NT2/D1 (cell line): ENCODE measurements at regions not wholly inside any gene's neighbourhood (a gene's known extent, or its start where the extent isn't known, plus 50 kb on each side); places are given as distances from the start of the nearest gene placed in this dataset.

Experiments used
- SUZ12 ChIP-seq: IDR thresholded peaks from 2 replicates; pipeline ENCODE4 v1.6.1; 2011; ENCODE audit not compliant: insufficient read length, insufficient read depth; ENCODE audit errors: extremely low read depth
- YY1 ChIP-seq: IDR thresholded peaks from 2 replicates; pipeline ENCODE4 v1.6.1; 2011; ENCODE audit not compliant: insufficient read length, insufficient read depth
- ZNF274 ChIP-seq: IDR thresholded peaks from 2 replicates; pipeline ENCODE4 v1.6.1; 2011; ENCODE audit warnings: mild to moderate bottlenecking, low read depth, low read length

DNA sequence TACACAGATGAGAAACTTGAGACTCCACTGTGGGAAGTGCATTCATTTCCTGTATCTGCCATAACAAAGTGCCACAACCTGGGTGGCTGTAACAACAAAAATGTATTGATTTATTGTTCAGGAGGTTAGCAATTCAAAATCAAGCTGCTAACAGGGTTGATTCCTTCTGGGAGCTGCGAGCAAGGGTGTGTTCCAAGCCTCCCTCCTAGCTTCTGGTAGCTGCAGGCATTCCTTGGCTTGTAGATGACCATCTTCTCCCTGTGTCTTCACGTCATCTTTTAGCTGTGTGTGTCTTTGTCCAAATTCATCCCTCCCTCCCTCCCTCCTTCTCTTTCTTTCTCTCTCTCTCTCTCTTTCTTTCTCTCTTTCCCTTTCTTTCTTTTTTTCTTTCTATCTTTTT, 258.1 kb downstream of the MSX2 start:
- TF ChIP-seq YY1 (no peak), ZNF274 (no peak), SUZ12 (no peak)
